Choroid plexus epithelial cell (primary cell): ENCODE measurements at regions not wholly inside any gene's neighbourhood (a gene's known extent, or its start where the extent isn't known, plus 50 kb on each side); places are given as distances from the start of the nearest gene placed in this dataset.

ENCODE experiments used
- DNase-seq: peaks from one replicate; pipeline ENCODE4 v3.0.0-alpha.2; 2010; ENCODE audit warnings: low read depth
- H3K4me3 ChIP-seq: 2 replicates; pipeline ENCODE4 v1.5.1; 2011; ENCODE audit warnings: low read depth, mild to moderate bottlenecking, control low read depth, low read length, moderate library complexity
- CTCF ChIP-seq: conservative IDR thresholded peaks from 2 replicates; pipeline ENCODE4 v1.5.1; 2011; ENCODE audit warnings: low read depth, mild to moderate bottlenecking, control low read depth, inconsistent platforms, low read length, moderate library complexity

- TF ChIP-seq CTCF, result peak; percentile 90
- DNase-seq, result peak; percentile 93
- H3K4me3 ChIP-seq, result no peak overlapping the region
Measured at GRCh38 chr15:38002883-38003477, 68.5 kb downstream of the TMCO5A start.

GRCh38 chr15:38004218-38004861 is 69.9 kb downstream of the TMCO5A start:
- DNase-seq, result no peak
- no peak overlapping the region for H3K4me3 ChIP-seq
- no peak for TF ChIP-seq CTCF

- no peak for TF ChIP-seq CTCF
- peak; percentile 18 for DNase-seq
- no peak overlapping the region for H3K4me3 ChIP-seq
Measured at GRCh38 chr15:38005953-38006808, 71.7 kb downstream of the TMCO5A start.

- H3K4me3 ChIP-seq, result no peak overlapping the region
- TF ChIP-seq CTCF, result peak; percentile 32
- peak; percentile 31 for DNase-seq
Measured at GRCh38 chr15:38010395-38010794, 76.0 kb downstream of the TMCO5A start.

GRCh38 chr15:38012894-38013293 is 78.5 kb downstream of the TMCO5A start:
- TF ChIP-seq CTCF, result no peak
- DNase-seq, result no peak

GRCh38 chr15:38017721-38018120 is 83.3 kb downstream of the TMCO5A start:
- no peak overlapping the region for H3K4me3 ChIP-seq
- no peak for TF ChIP-seq CTCF
- DNase-seq, result no peak

More at GRCh38 chr15:38012894-38013293, 78.5 kb downstream of the TMCO5A start:
- no peak overlapping the region for H3K4me3 ChIP-seq
